DMS53 treated with DMSO at 0.1 percent for 48 hours (cell line): ENCODE measurements at regions not wholly inside any gene's neighbourhood (a gene's known extent, or its start where the extent isn't known, plus 50 kb on each side); places are given as distances from the start of the nearest gene placed in this dataset.
A peak's percentile ranks its signal among the peaks of the same experiment; 100 is the strongest.

Source experiments
- DNase-seq: peaks from one replicate; lab custom pipeline; 2025; ENCODE audit not compliant: unreplicated experiment; lab: John Stamatoyannopoulos, UW

GRCh38 chr2:120669971-120670370 is 65.7 kb upstream of the GLI2 start:
- DNase-seq = no peak

GRCh38 chr2:120670371-120670770 is 65.3 kb upstream of the GLI2 start:
- no peak for DNase-seq

GRCh38 chr2:120670771-120671480 is 64.7 kb upstream of the GLI2 start:
- no peak for DNase-seq

GRCh38 chr2:120672526-120673204 is 63.0 kb upstream of the GLI2 start:
- DNase-seq = no peak

GRCh38 chr2:120673205-120673550 is 62.5 kb upstream of the GLI2 start:
- DNase-seq = no peak

GRCh38 chr2:120673571-120674061 is 62.1 kb upstream of the GLI2 start:
- no peak for DNase-seq

GRCh38 chr2:120674246-120675170 is 61.2 kb upstream of the GLI2 start:
- no peak for DNase-seq

GRCh38 chr2:120675460-120676130 is 60.1 kb upstream of the GLI2 start:
- no peak for DNase-seq

- DNase-seq = no peak
These were observed 58.4 kb upstream of the GLI2 start for GRCh38 chr2:120677221-120677620.

- no peak for DNase-seq
These were observed 57.9 kb upstream of the GLI2 start for GRCh38 chr2:120677696-120678247.

GRCh38 chr2:120678251-120678650 is 57.4 kb upstream of the GLI2 start:
- DNase-seq = no peak

- no peak for DNase-seq
These were observed 56.7 kb upstream of the GLI2 start for GRCh38 chr2:120678926-120679325.

- DNase-seq = no peak
These were observed 56.1 kb upstream of the GLI2 start for GRCh38 chr2:120679526-120679925.

- peak; percentile 73 for DNase-seq
These were observed 55.4 kb upstream of the GLI2 start for GRCh38 chr2:120680136-120680761.

- DNase-seq = no peak
These were observed 54.5 kb upstream of the GLI2 start for GRCh38 chr2:120681181-120681580.

- DNase-seq = no peak
These were observed 53.9 kb upstream of the GLI2 start for GRCh38 chr2:120681696-120682288.

GRCh38 chr2:120682654-120683053 is 53.0 kb upstream of the GLI2 start:
- DNase-seq = no peak

GRCh38 chr2:120683081-120683480 is 52.6 kb upstream of the GLI2 start:
- DNase-seq = no peak

GRCh38 chr2:120683701-120684100 is 52.0 kb upstream of the GLI2 start:
- DNase-seq = no peak
